Tibial nerve (tissue), 4 donors: ENCODE measurements at regions not wholly inside any gene's neighbourhood (a gene's known extent, or its start where the extent isn't known, plus 50 kb on each side); places are given as distances from the start of the nearest gene placed in this dataset.

Experiments
- EP300 ChIP-seq, 2 donors: sonication (generic); formaldehyde crosslinking; IDR thresholded peaks; one replicate each; pipeline ENCODE4 v1.6.1; 2017; ENCODE audit warnings: antibody characterized with exemption in 2 of 2, mild to moderate bottlenecking in 1 of 2
- POLR2A ChIP-seq, 2 donors: fragments of 450-650 bp; IDR thresholded peaks; one replicate each; pipeline ENCODE4 v1.6.1; 2017; ENCODE audit warnings: antibody characterized with exemption in 2 of 2, mild to moderate bottlenecking in 2 of 2, moderate library complexity in 2 of 2
- TF ChIP-seq, protein P1 (sequence below), 5 experiments: fragments of 200-600 bp in 3 of 5; fragments of 450-650 bp in 2 of 5; sonication (generic) in 3 of 5; IDR thresholded peaks; one replicate each; pipeline ENCODE4 v1.5.1; 2016 to 2019; ENCODE audit warnings: antibody characterized with exemption in 5 of 5, mild to moderate bottlenecking in 3 of 5, moderate library complexity in 2 of 5

DNA sequence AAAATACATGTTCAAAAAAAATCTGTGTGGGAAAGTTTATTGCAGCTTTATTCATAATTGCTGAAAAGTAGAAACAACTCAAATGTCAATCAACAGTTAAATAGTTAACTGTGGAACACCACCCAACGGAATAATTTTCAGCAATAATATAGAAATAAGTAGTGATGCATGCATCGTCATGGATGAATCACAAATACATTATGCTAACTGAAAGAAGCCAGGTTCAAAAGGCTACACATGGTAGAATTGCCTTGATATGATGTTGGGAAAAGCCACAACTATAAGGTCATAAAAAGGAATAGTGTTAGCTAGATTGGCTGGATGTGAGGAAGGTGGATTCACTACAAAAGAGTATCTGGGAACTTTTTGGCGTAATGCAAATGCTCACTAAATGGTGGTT is 82.0 kb downstream of the GMNC start:
- no peak for TF ChIP-seq EP300 (IDR thresholded peaks at IDR 0.05)
- TF ChIP-seq, protein P1, sequence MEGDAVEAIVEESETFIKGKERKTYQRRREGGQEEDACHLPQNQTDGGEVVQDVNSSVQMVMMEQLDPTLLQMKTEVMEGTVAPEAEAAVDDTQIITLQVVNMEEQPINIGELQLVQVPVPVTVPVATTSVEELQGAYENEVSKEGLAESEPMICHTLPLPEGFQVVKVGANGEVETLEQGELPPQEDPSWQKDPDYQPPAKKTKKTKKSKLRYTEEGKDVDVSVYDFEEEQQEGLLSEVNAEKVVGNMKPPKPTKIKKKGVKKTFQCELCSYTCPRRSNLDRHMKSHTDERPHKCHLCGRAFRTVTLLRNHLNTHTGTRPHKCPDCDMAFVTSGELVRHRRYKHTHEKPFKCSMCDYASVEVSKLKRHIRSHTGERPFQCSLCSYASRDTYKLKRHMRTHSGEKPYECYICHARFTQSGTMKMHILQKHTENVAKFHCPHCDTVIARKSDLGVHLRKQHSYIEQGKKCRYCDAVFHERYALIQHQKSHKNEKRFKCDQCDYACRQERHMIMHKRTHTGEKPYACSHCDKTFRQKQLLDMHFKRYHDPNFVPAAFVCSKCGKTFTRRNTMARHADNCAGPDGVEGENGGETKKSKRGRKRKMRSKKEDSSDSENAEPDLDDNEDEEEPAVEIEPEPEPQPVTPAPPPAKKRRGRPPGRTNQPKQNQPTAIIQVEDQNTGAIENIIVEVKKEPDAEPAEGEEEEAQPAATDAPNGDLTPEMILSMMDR (IDR thresholded peaks at IDR 0.05), result no peak
- no peak for TF ChIP-seq POLR2A (IDR thresholded peaks at IDR 0.05)
